ENCODE measurements at regions not wholly inside any gene's neighbourhood (a gene's known extent, or its start where the extent isn't known, plus 50 kb on each side); places are given as distances from the start of the nearest gene placed in this dataset.
"Not testable (repeated sequence)": the region's sequence is repeated elsewhere in the genome, so short reads cannot be mapped to it uniquely, and the experiment has no call there.

DNA sequence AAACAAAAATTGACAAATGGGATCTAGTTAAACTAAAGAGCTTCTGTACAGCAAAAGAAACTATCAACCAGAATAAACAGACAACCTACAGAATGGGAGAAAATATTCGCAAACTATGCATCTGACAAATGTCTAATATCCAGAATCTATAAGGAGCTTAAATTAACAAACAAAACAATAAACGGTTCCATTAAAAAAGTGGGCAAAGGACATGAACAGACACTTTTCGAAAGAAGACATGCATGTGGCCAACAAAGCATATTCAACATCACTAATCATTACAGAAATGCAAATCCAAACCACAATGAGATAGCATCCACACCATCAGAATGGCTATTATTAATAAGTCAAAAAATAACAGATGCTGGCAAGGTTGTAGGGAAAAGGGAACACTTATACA lies 50.5 kb upstream of the MED13L start:
- not testable (repeated sequence) for DNase-seq (ENCODE audit: low read depth, low spot score)

DNA sequence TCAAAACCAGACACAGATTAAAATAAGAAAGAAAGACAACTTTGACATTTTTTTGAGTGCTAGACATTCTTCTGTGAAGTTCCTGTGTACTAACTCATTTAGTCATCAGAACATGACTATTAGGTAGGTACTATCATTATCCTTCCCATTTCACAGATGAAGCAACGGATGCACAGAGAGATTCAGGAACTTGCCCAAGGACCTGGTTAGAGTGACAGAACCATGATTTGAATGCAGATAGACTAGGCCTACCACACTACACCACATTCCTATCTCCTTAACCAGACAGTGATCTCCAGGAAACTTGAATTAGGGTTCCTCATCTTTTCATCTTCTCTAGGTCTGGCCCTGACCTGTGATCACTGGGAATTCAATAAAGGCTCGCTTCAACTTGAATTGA lies 54.4 kb upstream of the MED13L start:
- no peak for DNase-seq (ENCODE audit: low read depth, low spot score)

DNA sequence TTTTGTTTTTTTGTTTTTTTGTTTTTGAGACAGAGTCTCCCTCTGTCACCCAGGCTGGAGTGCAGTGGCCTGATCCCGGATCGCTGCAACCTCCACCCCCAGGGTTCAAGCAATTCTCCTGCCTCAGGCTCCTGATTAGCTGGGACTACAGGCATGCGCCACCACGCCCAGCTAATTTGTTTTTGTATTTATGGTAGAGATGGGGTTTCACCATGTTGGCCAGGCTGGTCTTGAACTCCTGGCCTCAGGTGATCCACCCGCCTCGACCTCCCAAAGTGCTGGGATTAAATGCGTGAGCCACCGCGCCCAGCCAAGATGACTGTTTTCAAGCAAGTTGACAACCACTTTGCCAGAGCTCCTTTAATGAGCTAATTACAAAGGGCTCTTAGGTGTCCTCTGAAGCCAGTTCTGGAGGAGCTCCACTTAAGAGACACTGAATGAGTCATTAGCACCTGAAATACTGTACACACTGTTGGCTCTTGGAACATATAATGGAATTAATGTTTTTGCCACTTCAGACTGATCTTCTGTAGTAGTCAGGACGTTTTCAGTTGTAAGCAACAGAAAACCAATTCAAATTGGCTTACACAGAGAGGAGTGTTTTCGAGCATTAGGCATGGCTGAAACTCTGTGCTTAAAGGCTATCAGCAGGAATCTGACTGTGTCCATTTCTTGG lies 55.4 kb upstream of the MED13L start:
- no peak for DNase-seq (ENCODE audit: low read depth, low spot score)

DNA sequence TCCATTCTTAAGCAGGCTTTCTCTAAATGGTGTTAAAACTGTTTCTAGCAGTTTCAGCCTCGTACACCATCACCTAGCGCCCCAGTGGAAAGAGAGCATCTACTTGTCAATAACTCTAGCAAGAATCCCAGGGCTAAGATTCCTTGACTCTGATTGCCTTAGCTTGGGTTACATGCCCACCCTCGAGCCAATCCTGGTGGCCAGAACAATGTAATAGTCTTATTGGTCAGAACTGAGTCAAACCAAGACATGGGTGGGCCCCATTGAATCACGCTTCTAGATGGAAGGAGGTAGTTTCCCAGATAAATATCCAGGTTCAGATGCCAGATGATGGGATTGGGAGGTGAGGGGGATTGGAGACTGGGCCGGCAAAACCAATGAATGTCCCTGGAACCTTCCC lies 55.9 kb upstream of the MED13L start:
- DNase-seq (ENCODE audit: low read depth, low spot score) = no peak

DNA sequence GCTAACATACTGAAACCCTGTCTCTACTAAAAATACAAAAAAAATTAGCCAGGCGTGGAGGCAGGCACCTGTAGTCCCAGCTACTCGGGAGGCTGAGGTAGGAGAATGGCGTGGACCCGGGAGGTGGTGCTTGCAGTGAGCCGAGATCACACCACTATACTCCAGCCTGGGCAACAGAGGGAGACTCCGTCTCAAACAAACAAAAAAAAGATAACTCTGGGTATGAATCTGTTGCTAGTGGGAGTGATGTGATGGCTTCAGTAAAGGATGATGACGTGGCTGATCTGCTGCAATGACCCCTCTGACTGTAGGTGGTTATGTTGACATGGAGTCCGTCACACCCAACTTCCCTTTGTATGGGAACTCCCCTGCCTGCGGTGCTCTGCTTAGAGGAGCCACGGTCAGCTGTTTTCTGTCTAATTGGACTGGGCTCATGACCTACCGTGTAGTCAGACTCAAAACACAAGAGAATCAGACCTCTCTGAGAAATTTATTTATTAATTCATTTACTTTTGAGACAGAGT lies 59.1 kb upstream of the MED13L start:
- no peak for DNase-seq (ENCODE audit: low read depth, low spot score)

DNA sequence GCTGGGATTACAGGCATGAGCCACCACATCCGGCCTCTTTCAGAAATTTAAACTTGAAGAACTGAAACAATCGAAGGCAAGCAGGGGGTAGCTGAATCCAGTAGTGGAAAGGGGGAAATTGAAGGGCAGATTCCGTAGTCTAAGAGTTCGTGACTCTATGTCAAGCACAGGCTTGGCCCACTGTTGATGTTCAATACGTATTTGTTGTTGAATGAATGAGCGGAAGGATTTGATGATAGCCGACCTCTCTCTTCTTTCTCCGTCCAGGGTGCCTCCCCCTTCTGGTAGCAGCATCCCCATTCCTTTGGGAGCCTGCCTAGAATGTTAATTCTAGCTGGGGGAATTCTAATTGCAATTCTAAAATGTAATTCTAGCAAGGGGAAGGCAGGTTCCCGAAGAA lies 59.8 kb upstream of the MED13L start:
- no peak for DNase-seq (ENCODE audit: low read depth, low spot score)

DNA sequence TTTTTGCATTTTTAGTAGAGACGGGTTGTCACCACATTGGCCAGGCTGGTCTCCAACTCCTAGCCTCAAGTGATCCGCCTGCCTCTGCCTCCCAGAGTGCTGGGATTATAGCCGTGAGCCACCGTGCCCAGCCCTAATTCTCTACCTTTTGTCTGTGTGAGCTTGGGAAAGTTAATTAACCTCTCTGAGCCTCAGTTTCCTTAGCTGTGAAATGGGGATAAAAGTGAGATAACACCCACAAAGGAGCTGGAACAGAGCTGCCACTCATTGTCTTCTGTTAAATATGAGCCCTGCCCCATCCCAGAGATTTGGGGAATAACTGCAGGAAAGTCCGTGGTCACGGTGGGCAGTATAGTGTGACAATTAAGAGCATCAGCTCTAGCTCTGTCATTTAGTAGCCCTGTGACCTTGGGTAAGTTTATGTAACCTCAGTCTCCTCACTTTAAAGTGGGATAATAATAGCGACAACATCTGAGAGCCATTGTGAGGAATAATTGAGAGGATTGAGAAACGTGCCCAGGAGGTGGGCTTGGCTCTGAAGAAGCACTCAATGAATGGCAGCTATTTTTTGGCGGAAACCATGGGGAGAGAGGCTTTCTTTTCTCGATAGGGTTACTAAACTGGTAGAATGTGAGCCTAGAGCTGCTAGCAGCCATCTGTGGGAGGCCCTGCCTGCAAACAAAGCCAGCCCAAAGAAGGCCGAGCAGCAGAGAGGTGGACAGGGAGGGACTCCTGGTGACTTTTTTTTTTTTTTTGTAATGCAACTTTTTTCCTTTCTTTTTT lies 60.8 kb upstream of the MED13L start:
- no peak for DNase-seq (ENCODE audit: low read depth, low spot score)

DNA sequence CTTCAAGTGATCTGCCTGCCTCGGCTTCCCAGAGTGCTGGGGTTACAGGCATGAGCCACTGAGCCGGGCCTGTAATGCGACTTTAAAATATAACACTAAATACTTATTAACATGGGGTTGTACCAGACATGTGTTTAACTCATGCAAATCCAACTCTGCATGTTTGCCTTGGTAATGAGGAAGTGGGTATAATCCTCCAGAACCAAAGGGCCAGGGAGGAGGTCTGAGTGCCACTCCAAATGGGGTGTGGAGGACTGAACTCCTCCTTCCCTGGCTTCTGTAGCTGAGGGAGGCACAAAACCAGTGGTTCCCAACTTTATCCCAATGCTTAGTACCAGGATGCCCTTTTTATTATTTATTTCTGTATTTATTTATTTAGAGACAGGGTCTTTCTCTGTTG lies 61.6 kb upstream of the MED13L start:
- DNase-seq (ENCODE audit: low read depth, low spot score) = no peak

DNA sequence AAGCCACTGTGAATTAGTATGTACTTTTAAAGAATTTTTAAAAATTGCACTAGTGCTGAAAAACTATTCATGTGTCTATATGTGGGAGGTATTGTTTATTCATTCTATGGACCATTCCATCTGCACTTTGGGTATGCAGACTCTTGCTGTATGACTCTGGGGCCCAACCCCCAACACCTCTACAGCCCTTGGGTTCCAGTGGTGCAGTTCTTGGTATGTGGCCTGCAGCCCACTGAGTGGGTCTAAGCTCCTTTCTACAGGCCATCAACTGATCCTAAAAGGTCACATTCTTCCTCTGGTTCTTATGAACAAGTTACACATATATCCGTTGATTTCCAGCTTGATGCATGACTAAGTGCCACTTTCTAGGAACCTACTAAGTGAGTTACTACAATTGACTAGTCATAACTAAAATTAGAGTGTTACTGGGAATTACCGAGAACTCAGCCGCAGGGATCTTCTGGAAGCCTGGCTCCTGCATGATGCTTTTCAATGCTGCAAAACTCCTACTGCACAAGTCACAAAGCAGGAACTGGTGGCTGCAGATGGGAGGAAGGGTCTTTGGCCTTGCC lies 62.4 kb upstream of the MED13L start:
- DNase-seq (ENCODE audit: low read depth, low spot score) = no peak

DNA sequence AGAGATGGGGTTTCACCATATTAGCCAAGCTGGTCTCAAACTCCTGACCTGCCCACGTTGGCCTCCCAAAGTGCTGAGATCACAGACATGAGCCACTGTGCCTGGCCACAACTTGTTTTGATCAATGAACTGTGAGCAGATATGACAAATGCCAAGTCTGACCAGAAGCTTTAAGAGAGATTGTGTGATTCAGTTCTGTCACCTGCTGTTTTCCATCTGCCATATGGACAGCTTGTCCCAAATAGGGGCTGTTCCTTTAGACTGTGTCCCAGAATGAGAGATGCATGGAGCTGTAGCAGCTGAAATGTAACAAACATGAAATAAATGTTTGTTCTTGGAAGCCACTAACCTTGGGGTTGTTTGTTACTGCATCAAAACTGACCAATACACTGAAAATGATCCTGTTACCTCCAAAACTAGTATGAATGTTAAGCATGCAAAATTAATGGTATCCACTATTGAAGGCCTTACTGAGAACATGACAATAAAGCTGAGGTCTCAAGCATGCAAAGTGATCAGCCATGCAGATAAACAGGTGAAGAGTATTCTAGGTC lies 65.9 kb upstream of the MED13L start:
- DNase-seq (ENCODE audit: low read depth, low spot score) = no peak

DNA sequence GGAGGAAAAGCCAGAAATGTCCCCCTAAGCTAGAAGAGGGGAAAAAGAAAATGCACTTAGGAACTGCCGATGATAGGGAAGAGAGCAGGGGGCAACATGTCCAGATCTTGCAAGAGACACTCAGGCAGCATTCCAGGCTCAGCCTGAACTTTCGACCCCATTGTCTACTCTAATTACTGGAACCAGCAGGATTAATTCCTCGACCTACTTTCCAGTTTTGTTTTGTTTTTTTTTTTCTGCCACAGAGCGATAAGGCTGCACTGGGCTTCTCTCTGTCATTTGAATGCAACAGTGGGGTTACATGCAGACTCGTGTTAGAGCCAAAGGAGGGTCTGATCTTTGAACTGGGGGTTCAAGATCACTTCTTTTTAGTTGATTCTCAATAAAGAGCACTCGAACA lies 68.7 kb upstream of the MED13L start:
- DNase-seq (ENCODE audit: low read depth, low spot score) = no peak

DNA sequence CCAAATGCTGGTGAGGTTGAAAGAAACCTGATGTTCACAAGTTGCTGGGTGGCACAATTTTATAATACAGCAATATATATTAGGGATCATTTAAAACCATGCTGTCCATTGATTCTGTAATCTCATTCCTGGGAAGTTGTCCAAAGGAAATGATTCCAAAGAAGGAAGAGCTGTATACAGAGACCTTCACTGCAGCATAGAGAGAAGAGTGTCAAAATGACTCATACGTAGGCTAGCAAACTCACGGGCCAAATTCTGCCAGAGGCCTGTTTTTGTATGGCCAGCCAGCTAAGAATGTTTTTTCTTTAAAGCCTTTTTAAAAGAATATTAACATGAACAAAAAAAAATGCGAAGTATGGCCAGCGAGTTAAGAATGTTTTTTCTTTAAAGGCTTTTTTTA lies 69.2 kb upstream of the MED13L start:
- DNase-seq (ENCODE audit: low read depth, low spot score) = peak; percentile 41

DNA sequence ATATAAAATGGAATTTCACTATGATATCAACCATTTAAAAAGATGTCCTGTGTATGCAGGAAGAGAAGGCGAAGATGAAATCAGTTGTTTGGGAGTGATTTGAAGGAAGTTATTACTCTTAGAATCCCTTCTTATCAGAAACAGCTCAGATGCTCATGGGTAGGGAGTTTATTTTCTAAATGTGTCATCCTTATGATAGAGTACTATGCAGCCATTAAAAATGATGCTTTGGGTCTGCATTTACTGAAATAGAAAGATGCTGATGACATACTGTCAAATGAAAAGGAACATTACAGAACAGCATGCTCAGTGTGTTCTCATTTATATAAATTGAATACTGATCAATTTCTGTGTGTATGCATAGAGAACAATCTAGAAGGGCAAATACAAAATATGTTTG lies 69.8 kb upstream of the MED13L start:
- no peak for DNase-seq (ENCODE audit: low read depth, low spot score)

DNA sequence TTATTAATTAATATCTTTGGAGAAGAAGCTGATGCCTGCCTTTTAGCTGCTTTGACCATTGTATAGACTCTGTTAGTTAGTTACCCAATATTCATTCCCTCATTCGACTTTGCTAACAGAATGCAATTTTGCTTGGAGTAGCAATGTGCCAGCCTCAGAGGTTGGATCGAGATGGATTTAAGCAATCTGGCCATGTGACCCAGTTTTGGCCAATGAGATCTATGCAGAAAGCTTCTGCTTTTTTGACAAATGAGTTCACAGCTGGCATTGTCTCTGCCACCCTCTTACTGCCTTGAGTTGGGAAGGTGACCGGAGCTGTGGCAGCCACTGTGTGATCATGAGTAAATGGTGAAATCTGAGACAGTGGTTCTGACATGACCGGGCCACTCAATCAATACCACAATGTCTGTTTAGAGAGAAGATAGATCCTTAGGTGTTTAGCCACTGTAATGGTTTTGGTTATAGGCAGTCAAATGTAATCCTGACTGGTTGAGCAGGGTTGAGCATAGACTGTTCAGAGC lies 74.9 kb upstream of the MED13L start:
- DNase-seq (ENCODE audit: low read depth, low spot score) = no peak

DNA sequence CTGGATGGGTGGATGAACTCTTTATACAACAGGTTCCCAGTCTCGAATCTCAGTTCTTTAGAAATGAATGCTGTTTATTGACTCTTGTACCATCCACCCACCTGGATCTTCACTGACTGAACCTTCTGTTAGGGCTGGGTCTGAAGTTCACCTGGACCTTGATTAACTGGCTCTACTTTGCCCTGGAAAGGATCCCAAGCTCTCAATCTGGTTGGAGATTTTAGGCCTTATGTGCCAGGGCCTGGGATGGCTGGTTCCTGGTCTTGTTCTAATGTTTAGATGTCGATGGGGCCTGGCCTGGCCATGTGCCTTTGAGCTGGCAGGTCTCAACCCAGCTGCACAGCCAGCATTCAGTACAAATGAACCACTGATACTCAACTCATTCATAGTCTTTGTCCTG lies 76.5 kb upstream of the MED13L start:
- no peak for DNase-seq (ENCODE audit: low read depth, low spot score)

DNA sequence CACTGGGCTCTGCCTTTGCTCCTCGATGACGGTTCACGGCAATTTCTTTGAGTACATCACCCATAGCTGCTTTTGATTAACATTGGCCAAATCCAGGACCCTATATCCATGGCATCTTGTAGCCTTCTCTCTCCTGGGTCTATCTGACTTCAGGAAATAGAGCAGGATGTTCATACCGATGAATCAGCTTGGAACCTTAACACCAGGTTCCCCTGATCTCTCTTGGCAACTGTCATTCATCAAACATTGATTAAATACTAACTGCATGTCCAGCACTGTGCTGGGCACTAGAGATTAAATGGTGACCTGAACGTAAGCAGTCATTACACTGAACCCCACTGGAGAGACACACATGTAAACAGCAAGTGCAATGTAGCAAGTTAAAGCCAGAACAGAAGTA lies 77.0 kb upstream of the MED13L start:
- DNase-seq (ENCODE audit: low read depth, low spot score) = no peak

DNA sequence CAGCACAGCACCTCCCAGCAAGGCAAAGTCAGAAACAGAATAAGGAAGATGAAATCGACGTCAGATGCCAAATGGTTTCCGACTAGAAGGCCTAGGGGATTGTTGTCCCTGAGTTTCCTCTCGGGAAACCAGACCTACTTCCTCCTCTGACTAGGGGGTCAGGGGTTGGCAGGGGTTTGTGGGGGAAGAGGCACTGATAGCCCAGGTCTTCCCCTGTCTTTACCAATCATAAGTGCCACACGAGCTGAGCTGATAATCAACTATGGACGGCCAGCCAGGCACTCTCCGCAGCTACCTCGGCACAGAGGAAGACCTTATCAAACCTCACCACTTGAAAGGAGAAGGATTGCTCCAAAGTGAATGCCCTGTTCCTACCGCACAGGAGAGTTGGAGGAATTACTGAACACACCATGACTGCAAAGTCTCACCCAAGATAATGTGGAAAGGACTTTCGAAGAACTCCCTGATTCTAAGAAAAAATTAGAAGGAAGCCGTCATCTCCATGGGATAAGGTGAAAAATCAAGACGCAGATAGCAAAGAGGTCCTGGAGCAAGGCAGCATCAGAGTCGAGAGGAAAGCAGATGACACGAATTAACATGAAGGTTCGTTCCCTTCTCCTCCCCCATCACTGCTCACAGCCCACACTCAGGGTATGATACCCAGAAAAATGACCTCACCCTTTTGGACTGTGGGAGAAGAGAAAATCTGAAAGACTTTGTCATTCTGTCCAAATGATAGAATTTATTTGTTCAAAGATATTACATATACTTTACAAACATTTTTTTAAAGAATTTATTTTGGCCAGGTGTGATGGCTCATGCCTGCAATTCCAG lies 77.7 kb upstream of the MED13L start:
- DNase-seq (ENCODE audit: low read depth, low spot score) = no peak

DNA sequence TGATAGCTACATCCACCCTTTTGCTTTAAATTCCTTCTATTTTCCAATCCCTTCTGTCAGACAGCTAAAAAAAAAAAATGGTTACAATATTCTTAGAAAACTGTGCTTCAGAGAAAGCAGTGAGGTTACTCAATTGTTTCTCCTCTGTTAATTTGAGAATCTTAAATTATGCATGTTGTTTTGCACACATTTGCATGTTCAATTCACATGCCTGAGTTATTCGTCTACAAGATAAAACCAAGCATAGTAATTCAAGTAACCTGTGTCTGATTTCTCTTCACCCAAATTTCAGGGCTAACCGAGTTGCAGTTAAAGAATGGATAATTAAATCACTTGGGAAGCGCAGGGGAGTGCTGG lies 81.0 kb upstream of the MED13L start:
- DNase-seq (ENCODE audit: low read depth, low spot score) = no peak

DNA sequence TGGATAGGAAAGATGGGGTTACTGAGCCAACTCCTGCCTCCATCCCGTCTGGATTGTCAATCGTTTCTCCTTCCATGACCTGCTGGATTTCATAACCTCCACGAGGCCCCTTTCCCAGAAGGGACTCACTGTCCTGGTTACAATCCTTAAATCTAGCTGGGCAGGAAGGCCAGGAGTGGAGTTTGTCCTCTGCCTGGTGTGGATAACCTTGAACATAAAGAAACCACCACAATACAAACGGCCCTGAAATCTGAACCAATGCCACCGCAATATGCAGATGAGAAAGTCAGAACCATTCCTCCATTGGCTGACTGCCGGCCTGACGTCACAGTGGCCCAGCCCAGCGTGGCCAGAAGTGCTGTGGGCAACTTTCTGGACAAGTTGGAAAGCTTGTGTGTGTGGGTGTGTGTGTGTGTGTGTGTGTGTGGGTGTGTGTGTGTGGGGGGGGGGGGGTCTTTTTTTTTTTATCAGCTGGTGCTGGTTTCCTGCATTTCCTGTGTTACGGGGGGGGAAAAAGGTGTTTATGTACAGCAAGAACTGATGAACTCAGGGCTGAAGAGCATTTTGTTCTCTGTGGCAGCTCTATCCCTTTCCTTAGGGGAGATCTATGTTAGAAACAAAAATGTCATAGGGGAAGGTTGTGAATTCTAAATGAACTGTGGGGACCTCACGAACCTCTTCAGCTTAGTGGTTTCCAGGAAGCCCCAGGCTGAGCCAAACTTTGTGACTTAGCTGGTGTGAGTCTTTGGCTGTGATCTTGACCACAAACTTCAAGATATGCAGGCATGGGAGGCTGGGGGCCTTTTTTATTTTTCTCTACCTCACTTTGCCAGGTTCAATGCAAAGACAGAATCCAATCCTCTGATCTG lies 81.6 kb upstream of the MED13L start:
- DNase-seq (ENCODE audit: low read depth, low spot score) = peak; percentile 90

DNA sequence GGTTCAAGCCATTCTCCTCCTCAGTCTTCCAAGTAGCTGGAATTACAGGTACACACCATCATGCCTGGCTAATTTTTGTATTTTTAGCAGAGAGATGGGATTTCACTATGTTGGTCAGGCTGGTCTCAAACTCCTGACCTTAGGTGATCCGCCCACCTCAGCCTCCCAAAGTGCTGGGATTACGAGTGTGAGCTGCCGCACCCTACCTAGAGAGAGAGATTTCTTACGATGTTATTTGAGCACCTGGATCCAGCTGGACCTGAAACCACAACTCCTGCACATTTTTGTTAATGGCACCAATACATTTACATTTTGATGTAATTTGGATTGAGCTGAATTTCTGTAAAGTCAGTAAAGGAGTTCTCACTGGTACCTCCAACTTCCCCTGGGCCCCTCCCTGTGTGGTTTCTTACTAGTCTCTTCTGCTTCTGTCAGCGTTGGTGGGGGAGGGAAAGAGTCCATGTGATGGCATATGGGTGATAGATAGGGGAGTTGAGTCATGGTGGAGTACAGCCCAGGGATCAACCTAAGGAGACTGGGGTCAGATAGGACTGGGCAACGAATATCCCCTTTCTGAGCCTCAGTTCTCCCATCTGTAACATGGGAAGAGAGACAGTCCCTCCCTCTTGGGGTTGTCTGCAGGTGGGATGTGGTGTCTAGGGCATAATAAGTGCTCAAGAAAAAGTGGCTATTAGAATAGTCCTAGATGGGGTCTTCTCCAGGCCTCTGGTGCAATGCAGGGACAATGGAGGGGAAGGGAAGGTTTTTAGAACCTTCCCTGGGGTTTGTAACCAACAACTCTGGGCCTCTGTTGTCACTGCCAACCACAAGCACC lies 83.3 kb upstream of the MED13L start:
- no peak for DNase-seq (ENCODE audit: low read depth, low spot score)

Measured in brain pericyte (primary cell).